NT2/D1 (cell line): ENCODE measurements at regions not wholly inside any gene's neighbourhood (a gene's known extent, or its start where the extent isn't known, plus 50 kb on each side); places are given as distances from the start of the nearest gene placed in this dataset.
"Not testable (repeated sequence)": the region's sequence is repeated elsewhere in the genome, so short reads cannot be mapped to it uniquely, and the experiment has no call there.

Experiments used
- DNase-seq: peaks from one replicate; pipeline ENCODE4 v3.0.0-alpha.2; 2011; ENCODE audit warnings: low read depth, low spot score
- H3K27me3 ChIP-seq: 2 replicates; pipeline ENCODE4 v1.6.0; 2011; ENCODE audit warnings: mild to moderate bottlenecking; ENCODE audit not compliant: insufficient read length, insufficient read depth
- H3K36me3 ChIP-seq: 2 replicates; pipeline ENCODE4 v1.6.1; 2011; ENCODE audit warnings: mild to moderate bottlenecking, low read length, mixed read lengths; ENCODE audit not compliant: insufficient read depth, insufficient read length
- H3K4me1 ChIP-seq: 2 replicates; pipeline ENCODE4 v1.5.1; 2011; ENCODE audit not compliant: insufficient read depth, insufficient read length
- H3K4me3 ChIP-seq: 2 replicates; pipeline ENCODE4 v1.5.1; 2011; ENCODE audit warnings: low read depth; ENCODE audit not compliant: insufficient read length
- H3K9ac ChIP-seq: 2 replicates; pipeline ENCODE4 v1.6.0; 2011; ENCODE audit warnings: low read depth; ENCODE audit not compliant: insufficient read length
- H3K9me3 ChIP-seq: 2 replicates; pipeline ENCODE4 v1.5.1; 2011; ENCODE audit warnings: mild to moderate bottlenecking, low read length; ENCODE audit not compliant: insufficient read depth
- SUZ12 ChIP-seq: IDR thresholded peaks from 2 replicates; pipeline ENCODE4 v1.6.1; 2011; ENCODE audit not compliant: insufficient read length, insufficient read depth; ENCODE audit errors: extremely low read depth
- YY1 ChIP-seq: IDR thresholded peaks from 2 replicates; pipeline ENCODE4 v1.6.1; 2011; ENCODE audit not compliant: insufficient read length, insufficient read depth
- ZNF274 ChIP-seq: IDR thresholded peaks from 2 replicates; pipeline ENCODE4 v1.6.1; 2011; ENCODE audit warnings: mild to moderate bottlenecking, low read depth, low read length

DNA sequence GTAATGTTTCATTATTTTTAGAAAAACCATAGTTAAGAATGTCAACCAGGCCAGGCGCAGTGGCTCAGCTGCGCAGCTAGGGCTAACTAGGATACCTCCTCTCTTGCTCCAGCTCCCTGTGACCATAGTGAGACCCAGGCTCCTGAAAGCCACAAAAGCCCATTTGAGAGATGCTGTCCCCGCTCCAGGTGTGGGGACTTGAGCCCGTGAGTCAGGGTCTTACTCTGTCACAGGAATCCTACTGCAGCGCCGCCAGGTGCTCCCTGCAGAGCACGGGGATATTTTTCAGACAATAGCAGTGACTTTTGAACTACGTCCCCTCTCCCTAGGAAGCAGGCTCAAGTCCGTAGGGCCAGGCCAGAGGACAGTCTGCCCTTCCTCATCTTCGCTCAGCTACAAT is 75.6 kb upstream of the NRBF2 start:
- Histone ChIP-seq H3K4me3 (no peak overlapping the region), H3K27me3 (no peaks in the 10 kb centered on the region), H3K36me3 (no peaks in the 10 kb centered on the region), H3K9ac (no peak overlapping the region), H3K9me3 (no peaks in the 10 kb centered on the region), H3K4me1 (no peaks in the 10 kb centered on the region)
- TF ChIP-seq SUZ12 (no peak), YY1 (no peak), ZNF274 (no peak)
- DNase-seq, result no peak

DNA sequence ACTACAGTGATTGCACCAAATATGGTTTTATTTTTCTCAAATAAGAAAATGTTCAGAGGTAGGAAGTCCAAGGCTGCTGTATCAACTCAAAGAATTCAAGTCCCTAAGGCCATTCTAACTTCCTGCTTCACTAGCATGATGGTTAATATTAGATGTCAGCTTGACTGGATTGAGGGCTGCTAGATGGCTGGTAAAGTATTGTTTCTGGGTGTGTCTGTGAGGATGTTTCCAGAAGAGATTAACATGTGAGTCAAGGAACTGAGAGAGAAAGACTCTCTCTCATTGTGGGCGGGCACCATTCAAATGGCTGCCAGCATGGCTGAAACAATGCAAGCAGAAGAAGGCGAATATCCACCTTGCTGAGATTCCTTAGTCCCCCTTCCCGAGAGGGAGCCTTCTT is 77.4 kb upstream of the NRBF2 start:
- Histone ChIP-seq H3K4me1 (no peaks in the 10 kb centered on the region), H3K36me3 (no peaks in the 10 kb centered on the region), H3K9me3 (no peaks in the 10 kb centered on the region), H3K27me3 (no peaks in the 10 kb centered on the region), H3K9ac (no peak overlapping the region), H3K4me3 (no peak overlapping the region)
- no peak for DNase-seq
- no peak for TF ChIP-seq YY1
- TF ChIP-seq ZNF274, result no peak
- no peak for TF ChIP-seq SUZ12

DNA sequence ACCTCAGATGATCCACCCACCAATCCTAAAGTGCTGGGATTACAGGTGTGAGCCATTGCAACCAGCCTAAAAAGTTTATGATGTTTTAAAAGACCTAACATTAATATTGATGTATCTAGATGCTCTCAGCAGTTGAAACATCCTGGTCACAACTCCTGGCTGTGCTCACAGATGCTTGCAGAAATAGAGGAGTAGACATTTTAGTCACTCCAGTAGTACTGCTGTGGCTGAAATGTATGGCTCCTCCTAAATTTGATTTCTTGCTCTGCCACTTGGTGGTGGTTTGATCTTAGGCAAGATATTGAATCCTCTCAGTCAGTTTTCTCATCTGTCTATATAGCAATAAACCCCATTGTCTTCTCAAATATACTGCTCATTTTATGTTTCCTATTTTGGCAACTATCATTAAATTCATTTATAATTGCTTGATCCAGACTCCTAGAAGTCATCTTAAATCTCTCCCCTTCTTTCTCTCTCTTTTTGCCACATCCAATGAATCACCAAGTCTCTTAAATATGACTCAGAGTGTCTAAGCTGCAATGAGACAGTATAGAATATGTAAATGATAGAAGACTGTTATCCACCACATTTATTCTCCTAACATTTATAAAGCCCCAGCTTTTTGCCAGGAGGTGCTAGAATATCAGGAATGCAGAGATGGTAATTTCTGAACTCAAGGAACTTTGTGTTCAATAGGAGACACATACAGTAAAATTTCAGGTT is 78.1 kb upstream of the NRBF2 start:
- Histone ChIP-seq H3K9ac (no peak overlapping the region), H3K36me3 (no peaks in the 10 kb centered on the region), H3K9me3 (no peaks in the 10 kb centered on the region), H3K27me3 (no peaks in the 10 kb centered on the region), H3K4me1 (no peaks in the 10 kb centered on the region), H3K4me3 (no peak overlapping the region)
- no peak for DNase-seq
- TF ChIP-seq YY1, result no peak
- TF ChIP-seq SUZ12, result no peak
- TF ChIP-seq ZNF274, result no peak

DNA sequence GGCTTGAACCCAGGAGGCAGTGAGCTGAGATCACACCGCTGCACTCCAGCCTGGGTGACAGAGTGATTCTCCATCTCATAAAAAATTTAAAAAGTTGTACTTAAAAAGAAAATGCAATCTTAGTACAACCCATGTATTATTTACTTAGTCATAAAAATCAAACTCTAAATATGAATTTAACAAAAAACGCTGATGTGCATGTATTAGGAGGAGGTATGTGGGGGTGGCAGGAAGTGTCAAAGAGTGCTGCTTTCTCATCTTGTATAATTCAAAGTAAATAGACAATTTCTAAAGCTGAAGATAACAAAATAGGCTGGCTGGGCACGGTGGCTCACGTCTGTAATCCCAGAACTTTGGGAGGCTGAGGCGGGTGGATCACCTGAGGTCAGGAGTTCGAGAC is 81.0 kb upstream of the NRBF2 start:
- Histone ChIP-seq H3K27me3 (no peaks in the 10 kb centered on the region), H3K4me3 (no peak overlapping the region), H3K36me3 (no peaks in the 10 kb centered on the region), H3K9ac (no peak overlapping the region), H3K4me1 (no peaks in the 10 kb centered on the region), H3K9me3 (no peaks in the 10 kb centered on the region)
- TF ChIP-seq YY1 (no peak), ZNF274 (no peak), SUZ12 (no peak)
- no peak for DNase-seq

DNA sequence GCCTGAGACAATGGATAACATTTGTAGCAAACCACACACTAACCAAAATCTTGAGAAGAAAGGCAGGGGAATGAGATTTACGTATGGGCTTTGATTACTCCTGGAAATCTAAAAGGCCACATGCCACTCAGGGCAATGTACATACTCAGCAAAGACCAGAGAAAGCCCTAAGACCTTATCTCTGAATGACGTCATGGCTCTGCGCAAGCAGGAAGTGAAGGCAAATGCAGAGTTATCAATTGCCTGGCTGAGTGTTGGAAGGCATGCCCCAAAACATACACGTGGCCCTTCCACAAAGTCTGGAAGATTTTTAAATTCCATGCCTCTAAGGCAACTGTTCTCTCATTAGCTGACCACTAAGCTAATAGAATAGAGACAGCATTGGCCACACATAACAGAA is 90.9 kb upstream of the NRBF2 start:
- no peaks in the 10 kb centered on the region for H3K27me3 ChIP-seq
- no peak overlapping the region for H3K9ac ChIP-seq
- H3K4me3 ChIP-seq, result no peak overlapping the region
- DNase-seq, result no peak
- no peak for TF ChIP-seq ZNF274
- TF ChIP-seq YY1, result no peak
- no peak for TF ChIP-seq SUZ12
- no peaks in the 10 kb centered on the region for H3K4me1 ChIP-seq
- no peaks in the 10 kb centered on the region for H3K36me3 ChIP-seq
- no peaks in the 10 kb centered on the region for H3K9me3 ChIP-seq

DNA sequence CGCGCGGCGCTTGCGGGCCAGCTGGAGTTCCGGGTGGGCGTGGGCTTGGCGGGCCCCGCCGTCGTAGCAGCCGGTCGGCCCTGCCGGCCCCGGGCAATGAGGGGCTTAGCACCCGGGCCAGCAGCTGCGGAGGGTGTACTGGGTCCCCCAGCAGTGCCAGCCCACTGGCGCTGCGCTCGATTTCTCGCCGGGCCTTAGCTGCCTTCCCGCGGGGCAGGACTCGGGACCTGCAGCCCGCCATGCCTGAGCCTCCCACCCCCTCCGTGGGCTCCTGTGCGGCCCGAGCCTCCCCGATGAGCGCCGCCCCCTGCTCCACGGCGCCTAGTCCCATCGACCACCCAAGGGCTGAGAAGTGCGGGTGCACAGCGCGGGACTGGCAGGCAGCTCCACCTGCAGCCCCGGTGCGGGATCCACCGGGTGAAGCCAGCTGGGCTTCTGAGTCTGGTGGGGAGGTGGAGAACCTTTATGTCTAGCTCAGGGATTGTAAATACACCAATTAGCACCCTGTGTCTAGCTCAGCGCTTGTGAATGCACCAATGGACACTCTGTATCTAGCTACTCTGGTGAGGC is 99.4 kb upstream of the NRBF2 start:
- not testable (repeated sequence) for H3K36me3 ChIP-seq, DNase-seq, H3K9me3 ChIP-seq, H3K27me3 ChIP-seq, H3K9ac ChIP-seq, H3K4me1 ChIP-seq, H3K4me3 ChIP-seq

DNA sequence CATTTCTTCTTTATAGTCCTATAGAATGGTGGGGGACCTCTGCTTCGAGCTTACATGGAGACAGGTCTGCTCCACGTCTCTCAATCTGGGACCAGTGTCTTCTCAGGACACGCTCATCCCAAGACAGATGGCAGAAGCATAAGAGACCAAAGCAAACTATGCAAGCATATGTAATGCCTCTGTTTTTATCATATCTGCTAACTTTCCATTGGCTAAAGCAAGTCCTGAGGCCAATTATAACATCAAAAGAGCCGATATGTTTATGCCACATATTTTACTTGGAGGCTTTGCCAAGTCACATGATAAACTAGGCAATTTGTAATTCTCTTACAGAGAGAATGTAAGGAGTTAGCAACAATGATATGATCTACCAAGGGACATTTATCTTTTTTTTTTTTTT is 102.6 kb upstream of the NRBF2 start:
- TF ChIP-seq SUZ12 (no peak), YY1 (no peak)
- no peaks in the 10 kb centered on the region for H3K9me3 ChIP-seq
- H3K36me3 ChIP-seq, result no peaks in the 10 kb centered on the region
- H3K4me1 ChIP-seq, result no peaks in the 10 kb centered on the region
- no peak overlapping the region for H3K4me3 ChIP-seq
- no peaks in the 10 kb centered on the region for H3K27me3 ChIP-seq
- DNase-seq, result no peak
- H3K9ac ChIP-seq, result no peak overlapping the region
